Pancreas (tissue), 10 donors: ENCODE measurements at regions not wholly inside any gene's neighbourhood (a gene's known extent, or its start where the extent isn't known, plus 50 kb on each side); places are given as distances from the start of the nearest gene placed in this dataset.

Source experiments
- ATAC-seq, 4 donors: fragments of 200-7000 bp; cut with Tn5 transposase; one replicate each; pipeline versions ENCODE4 v1.8.0 to v1.9.1; 2020; ENCODE audit warnings: mild to moderate bottlenecking in 4 of 4, moderate library complexity in 4 of 4
- DNase-seq, 6 donors: peaks; one replicate each; pipeline ENCODE4 v3.0.0-alpha.2; 2020
- FAIRE-seq: peaks from 2 replicates; lab custom pipeline; 2012; peaks lifted over from hg19 to GRCh38; lab: Jason Lieb, UNC
- H3K27ac ChIP-seq, 4 donors: fragments of 200-600 bp; sonication (generic); 1 replicate in 3 of 4; 2 replicates in 1 of 4; pipeline versions ENCODE4 v1.5.0 to v1.8.0; 2020
- H3K27me3 ChIP-seq, 4 donors: fragments of 200-600 bp; one replicate each; pipeline ENCODE4 v1.8.0; 2021
- H3K36me3 ChIP-seq, 3 donors: fragments of 200-600 bp; sonication (generic) in 1 of 3; one replicate each; pipeline versions ENCODE4 v1.5.0 to v1.8.0; 2020 to 2021
- H3K4me1 ChIP-seq, 3 donors: fragments of 200-600 bp; one replicate each; pipeline ENCODE4 v1.8.0; 2021
- H3K4me3 ChIP-seq, 4 donors: fragments of 200-600 bp; sonication (generic) in 2 of 4; one replicate each; pipeline versions ENCODE4 v1.5.0 to v1.8.0; 2020 to 2021
- H3K9me3 ChIP-seq, 4 donors: fragments of 200-600 bp; one replicate each; pipeline ENCODE4 v1.8.0; 2021
- CTCF ChIP-seq, 4 donors: fragments of 200-600 bp; sonication (generic) in 3 of 4; IDR thresholded peaks; one replicate each; pipeline versions ENCODE4 v1.5.0 to v1.8.0; 2021; ENCODE audit warnings: antibody characterized with exemption in 4 of 4
- WGBS, 2 donors: extraction: QIAGEN DNeasy Blood & Tissue Kit; methylation state at CpG; one replicate each; pipeline ENCODE4 v1.1.7; 2013; 5-methylcytosine and 5-hydroxymethylcytosine counted together
- intact Hi-C, 3 donors: fragments of 100-400 bp; cut with DNase I; formaldehyde crosslinking; loops; one replicate each; pipeline versions ENCODE4 v1.11.1 to v1.14.2; 2022
- donor health status: healthy with polysubstance abuse.
- donor health status: DM: no; HTN: no; CAD: no; lungs with moderate emphysema.
- donor health status: DM: no; HTN: no; CAD: no.
- donor health status: control.
- donor health status: control.
- donor health status: Bipolar disorder and iron deficiency.
- donor health status: DM: yes; HTN: yes; CAD: no.
- donor health status: DM: no; HTN: no; CAD: no.
- donor health status: DM: no; HTN: no; CAD: no.
- donor health status: DM: yes; HTN: yes; CAD: no.

DNA sequence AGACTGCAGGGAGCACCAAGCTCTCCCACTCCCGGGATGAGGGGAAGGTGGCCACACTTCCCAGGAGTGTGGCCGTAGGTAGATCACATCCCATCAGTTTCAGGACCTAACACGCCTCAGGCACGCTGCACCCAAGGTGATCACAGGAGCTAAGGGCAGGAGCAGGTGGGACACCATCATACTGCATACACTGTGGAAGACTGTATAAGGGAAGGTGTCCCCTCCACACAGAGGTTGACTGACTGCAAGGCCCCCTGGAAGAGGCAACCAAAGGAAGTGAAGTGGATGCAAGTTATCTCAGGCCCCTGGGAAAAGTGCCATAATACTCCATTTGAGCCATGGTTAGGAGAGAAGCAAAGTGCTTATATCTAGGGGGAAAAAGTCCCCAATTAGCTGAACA lies 351.9 kb upstream of the SMIM21 start:
- Histone ChIP-seq H3K27me3 (no peaks in the 10 kb centered on the region), H3K27ac (no peak overlapping the region), H3K4me1 (no peaks in the 10 kb centered on the region), H3K9me3 (no peaks in the 10 kb centered on the region), H3K36me3 (no peaks in the 10 kb centered on the region), H3K4me3 (no peak overlapping the region)
- FAIRE-seq: no peak
- intact Hi-C loops: no loop called here
- no peak for DNase-seq
- WGBS, 2 donors: 61 to 75% methylated on average over 4 of the region's 4 CpGs
- TF ChIP-seq CTCF (IDR thresholded peaks at IDR 0.05): no peak
- ATAC-seq: no peak

- Histone ChIP-seq H3K36me3 (no peaks in the 10 kb centered on the region), H3K4me1 (no peaks in the 10 kb centered on the region), H3K27ac (no peak overlapping the region), H3K27me3 (no peaks in the 10 kb centered on the region), H3K4me3 (no peak overlapping the region), H3K9me3 (no peaks in the 10 kb centered on the region)
- no peak for TF ChIP-seq CTCF (IDR thresholded peaks at IDR 0.05)
- intact Hi-C loops: no loop called here
- FAIRE-seq (no peak), DNase-seq (peak in 1 of 6 donors; percentile 47), ATAC-seq (no peak)
- WGBS, 2 donors: 35 to 67% methylated on average over 6 of the region's 6 CpGs
Observed at GRCh38 chr18:75777630-75778029, 350.1 kb upstream of the SMIM21 start.

DNA sequence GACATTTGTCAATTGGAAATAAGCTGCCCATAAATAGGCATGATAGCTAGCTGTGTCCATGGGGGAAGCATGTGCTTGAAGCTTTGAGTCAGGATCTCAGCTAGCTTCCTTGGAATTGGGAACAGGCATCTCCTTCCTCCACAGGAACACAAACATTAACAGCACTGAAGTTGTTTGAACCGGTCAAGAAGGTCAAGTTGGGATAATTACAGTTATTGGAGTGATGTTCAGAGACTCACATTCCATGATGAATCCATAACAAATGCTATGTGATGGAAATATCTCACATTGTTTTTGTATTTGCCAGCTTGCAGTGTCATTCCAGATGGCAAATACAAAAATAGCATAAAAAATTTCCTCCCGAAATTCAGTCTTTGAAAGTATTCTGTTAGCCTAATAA lies 347.6 kb upstream of the SMIM21 start:
- DNase-seq (no peak), FAIRE-seq (no peak), ATAC-seq (no peak)
- no peaks in the 10 kb centered on the region for H3K4me1 ChIP-seq
- 18 to 19% methylated on average over 2 of the region's 2 CpGs for WGBS, 2 donors
- TF ChIP-seq CTCF (IDR thresholded peaks at IDR 0.05): no peak
- intact Hi-C loops: no loop called here
- no peaks in the 10 kb centered on the region for H3K27me3 ChIP-seq
- H3K9me3 ChIP-seq: no peaks in the 10 kb centered on the region
- no peaks in the 10 kb centered on the region for H3K36me3 ChIP-seq
- H3K27ac ChIP-seq: no peak overlapping the region
- no peak overlapping the region for H3K4me3 ChIP-seq

DNA sequence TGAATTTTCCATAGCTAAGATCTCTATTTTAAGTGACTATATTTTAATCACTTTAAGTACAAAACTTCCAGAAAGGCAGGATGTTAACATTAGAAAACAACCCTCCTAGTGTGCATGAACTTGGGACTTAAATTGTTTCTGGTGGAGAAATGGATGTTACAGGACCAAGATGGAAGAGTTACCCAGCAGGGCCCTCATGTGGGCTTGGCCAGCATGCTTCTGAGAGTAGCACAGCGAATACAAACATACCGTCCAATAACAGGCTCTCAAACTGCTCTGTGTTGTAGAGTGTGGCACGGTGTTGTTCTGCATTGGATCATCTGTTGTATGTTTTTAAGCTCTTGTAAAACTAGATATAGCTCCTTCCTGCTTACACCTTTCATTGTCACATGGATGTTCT lies 346.1 kb upstream of the SMIM21 start:
- Histone ChIP-seq H3K27me3 (no peaks in the 10 kb centered on the region), H3K36me3 (no peaks in the 10 kb centered on the region), H3K9me3 (no peaks in the 10 kb centered on the region), H3K27ac (no peak overlapping the region), H3K4me3 (no peak overlapping the region), H3K4me1 (no peaks in the 10 kb centered on the region)
- WGBS, 2 donors: 53 to 79% methylated on average over 3 of the region's 3 CpGs
- intact Hi-C loops: no loop called here
- DNase-seq (no peak), FAIRE-seq (no peak), ATAC-seq (no peak)
- TF ChIP-seq CTCF (IDR thresholded peaks at IDR 0.05): no peak

GRCh38 chr18:75762758-75763157 lies 335.3 kb upstream of the SMIM21 start:
- H3K4me3 ChIP-seq: no peak overlapping the region
- H3K27ac ChIP-seq: no peak overlapping the region
- H3K4me1 ChIP-seq: no peaks in the 10 kb centered on the region
- DNase-seq (no peak), ATAC-seq (no peak), FAIRE-seq (no peak)
- H3K9me3 ChIP-seq: no peaks in the 10 kb centered on the region
- intact Hi-C loops: no loop called here
- 39 to 54% methylated on average over 2 of the region's 2 CpGs for WGBS, 2 donors
- TF ChIP-seq CTCF (IDR thresholded peaks at IDR 0.05): no peak
- H3K27me3 ChIP-seq: no peaks in the 10 kb centered on the region
- no peaks in the 10 kb centered on the region for H3K36me3 ChIP-seq
